ENCODE measurements at regions not wholly inside any gene's neighbourhood (a gene's known extent, or its start where the extent isn't known, plus 50 kb on each side); places are given as distances from the start of the nearest gene placed in this dataset.

- no peak for DNase-seq (ENCODE audit: low spot score)
- TF ChIP-seq CTCF (IDR thresholded peaks at IDR 0.05; ENCODE audit: extremely low read depth, insufficient read depth, missing control alignments), result no peak
- in situ Hi-C loops (cut with MboI; ENCODE audit: low pct_unique_long_range_greater_than_20kb, low sequenced_read_pairs, unreplicated experiment), result no loop called here
Measured at GRCh38 chr2:19198381-19198780, 160.0 kb downstream of the OSR1 start.

- DNase-seq (ENCODE audit: low spot score), result no peak
- in situ Hi-C loops (cut with MboI; ENCODE audit: low pct_unique_long_range_greater_than_20kb, low sequenced_read_pairs, unreplicated experiment), result no loop called here
- TF ChIP-seq CTCF (IDR thresholded peaks at IDR 0.05; ENCODE audit: extremely low read depth, insufficient read depth, missing control alignments), result no peak
Measured at GRCh38 chr2:19195661-19196060, 162.8 kb downstream of the OSR1 start.

GRCh38 chr2:19189391-19189790 lies 169.0 kb downstream of the OSR1 start:
- in situ Hi-C loops (cut with MboI; ENCODE audit: low pct_unique_long_range_greater_than_20kb, low sequenced_read_pairs, unreplicated experiment), result no loop called here
- no peak for TF ChIP-seq CTCF (IDR thresholded peaks at IDR 0.05; ENCODE audit: extremely low read depth, insufficient read depth, missing control alignments)

GRCh38 chr2:19187323-19188020 lies 171.0 kb downstream of the OSR1 start:
- in situ Hi-C loops (cut with MboI; ENCODE audit: low pct_unique_long_range_greater_than_20kb, low sequenced_read_pairs, unreplicated experiment), result no loop called here
- no peak for DNase-seq (ENCODE audit: low spot score)
- TF ChIP-seq CTCF (IDR thresholded peaks at IDR 0.05; ENCODE audit: extremely low read depth, insufficient read depth, missing control alignments), result no peak

More at GRCh38 chr2:19189391-19189790, 169.0 kb downstream of the OSR1 start:
- no peak for DNase-seq (ENCODE audit: low spot score)

GRCh38 chr2:19185086-19185485 lies 173.3 kb downstream of the OSR1 start:
- DNase-seq (ENCODE audit: low spot score), result no peak
- TF ChIP-seq CTCF (IDR thresholded peaks at IDR 0.05; ENCODE audit: extremely low read depth, insufficient read depth, missing control alignments), result no peak
- in situ Hi-C loops (cut with MboI; ENCODE audit: low pct_unique_long_range_greater_than_20kb, low sequenced_read_pairs, unreplicated experiment), result no loop called here

- no peak for TF ChIP-seq CTCF (IDR thresholded peaks at IDR 0.05; ENCODE audit: extremely low read depth, insufficient read depth, missing control alignments)
- in situ Hi-C loops (cut with MboI; ENCODE audit: low pct_unique_long_range_greater_than_20kb, low sequenced_read_pairs, unreplicated experiment), result no loop called here
- no peak for DNase-seq (ENCODE audit: low spot score)
Measured at GRCh38 chr2:19178175-19178574, 180.2 kb downstream of the OSR1 start.
